GM23338 (cell line): ENCODE measurements at regions not wholly inside any gene's neighbourhood (a gene's known extent, or its start where the extent isn't known, plus 50 kb on each side); places are given as distances from the start of the nearest gene placed in this dataset.

Experiments used
- ATAC-seq: fragments of 200-7000 bp; cut with Tn5 transposase; 3 replicates; pipeline ENCODE4 v1.9.1; 2020
- DNase-seq: peaks from one replicate; pipeline ENCODE4 v3.0.0-alpha.2; 2015; ENCODE audit warnings: low spot score
- H2AFZ ChIP-seq: fragments of 200-600 bp; sonication (generic); 2 replicates; pipeline ENCODE4 v1.8.0; 2016; ENCODE audit warnings: antibody characterized with exemption, mild to moderate bottlenecking, moderate library complexity
- H3F3A ChIP-seq: fragments of 200-600 bp; sonication (generic); replicated peaks from 2 replicates; pipeline ENCODE4 v1.8.0; 2017; ENCODE audit warnings: antibody characterized with exemption, mixed run types, low read depth
- H3K27ac ChIP-seq: fragments of 200-600 bp; sonication (generic); 2 replicates; pipeline ENCODE4 v1.6.1; 2016; ENCODE audit warnings: low read depth
- H3K27me3 ChIP-seq: fragments of 200-600 bp; sonication (generic); 2 replicates; pipeline ENCODE4 v1.8.0; 2016; ENCODE audit warnings: mild to moderate bottlenecking, mixed run types, moderate library complexity; ENCODE audit not compliant: insufficient read depth
- H3K36me3 ChIP-seq: fragments of 200-600 bp; sonication (generic); 2 replicates; pipeline ENCODE4 v1.8.0; 2016; ENCODE audit warnings: mild to moderate bottlenecking; ENCODE audit not compliant: insufficient read depth
- H3K4me1 ChIP-seq: fragments of 200-600 bp; sonication (generic); 2 replicates; pipeline ENCODE4 v1.8.0; 2016; ENCODE audit warnings: mild to moderate bottlenecking, moderate library complexity; ENCODE audit not compliant: insufficient read depth
- H3K4me2 ChIP-seq: fragments of 200-600 bp; sonication (generic); 2 replicates; pipeline ENCODE4 v1.7.1; 2017; ENCODE audit warnings: mixed run types
- H3K4me3 ChIP-seq: fragments of 200-600 bp; sonication (generic); 2 replicates; pipeline ENCODE4 v1.6.1; 2016; ENCODE audit warnings: mixed run types
- H3K79me2 ChIP-seq: fragments of 200-600 bp; sonication (generic); replicated peaks from 2 replicates; pipeline ENCODE4 v1.8.0; 2017; ENCODE audit warnings: mild to moderate bottlenecking; ENCODE audit not compliant: insufficient read depth
- H3K9me2 ChIP-seq: fragments of 200-600 bp; sonication (generic); 2 replicates; pipeline ENCODE4 v1.8.0; 2017; ENCODE audit not compliant: insufficient read depth
- H4K20me1 ChIP-seq: fragments of 200-600 bp; sonication (generic); replicated peaks from 2 replicates; pipeline ENCODE4 v1.8.0; 2017; ENCODE audit warnings: mild to moderate bottlenecking; ENCODE audit not compliant: insufficient read depth
- H3K27ac Mint-ChIP-seq: 2 replicates; pipeline ENCODE4 v1.8.0; 2020; ENCODE audit warnings: inconsistent platforms, mild to moderate bottlenecking, moderate library complexity, mixed read lengths
- H3K27me3 Mint-ChIP-seq: 3 replicates; pipeline ENCODE4 v1.8.0; 2022; ENCODE audit warnings: low read depth, mild to moderate bottlenecking, moderate library complexity, mixed read lengths, inconsistent platforms; ENCODE audit not compliant: insufficient read depth, poor library complexity
- H3K36me3 Mint-ChIP-seq: 3 replicates; pipeline ENCODE4 v1.8.0; 2021; ENCODE audit warnings: low read depth, mild to moderate bottlenecking, inconsistent platforms, moderate library complexity, mixed read lengths
- H3K4me1 Mint-ChIP-seq: 3 replicates; pipeline ENCODE4 v1.8.0; 2020; ENCODE audit warnings: mild to moderate bottlenecking, inconsistent platforms, mixed read lengths
- H3K4me3 Mint-ChIP-seq: 3 replicates; pipeline ENCODE4 v1.8.0; 2021; ENCODE audit warnings: moderate library complexity, mild to moderate bottlenecking, inconsistent platforms, mixed read lengths
- H3K9me3 Mint-ChIP-seq: 3 replicates; pipeline ENCODE4 v1.8.0; 2020; ENCODE audit warnings: moderate library complexity, mild to moderate bottlenecking, inconsistent platforms, mixed read lengths
- CREB1 ChIP-seq: fragments of 250-450 bp; sonication (Bioruptor Pico); IDR thresholded peaks from 2 replicates; pipeline ENCODE4 v1.5.0; 2020; ENCODE audit warnings: low read depth, mild to moderate bottlenecking, moderate library complexity
- CTCF ChIP-seq, 2 experiments: fragments of 200-600 bp in 1 of 2; sonication (generic) in 1 of 2; conservative IDR thresholded peaks; 2 replicates each; pipeline versions ENCODE4 v1.5.1 to v1.6.1; 2016 to 2017; ENCODE audit warnings: antibody characterized with exemption in 2 of 2, low read depth in 2 of 2, mild to moderate bottlenecking in 2 of 2, moderate library complexity in 1 of 2
- ETS1 ChIP-seq: IDR thresholded peaks from 2 replicates; pipeline ENCODE4 v1.6.1; 2016; ENCODE audit warnings: antibody characterized with exemption
- EZH2 ChIP-seq: fragments of 200-600 bp; sonication (generic); IDR thresholded peaks from one replicate; pipeline ENCODE4 v1.8.0; 2017; ENCODE audit warnings: antibody characterized with exemption, mild to moderate bottlenecking, low read depth; ENCODE audit not compliant: unreplicated experiment
- EZH2phosphoT487 ChIP-seq: fragments of 200-600 bp; sonication (generic); IDR thresholded peaks from one replicate; pipeline ENCODE4 v1.8.1; 2018; ENCODE audit warnings: antibody characterized with exemption; ENCODE audit not compliant: unreplicated experiment
- JUNB ChIP-seq: IDR thresholded peaks from one replicate; pipeline ENCODE4 v1.6.1; 2016; ENCODE audit warnings: antibody characterized with exemption; ENCODE audit not compliant: unreplicated experiment
- NANOG ChIP-seq: IDR thresholded peaks from 2 replicates; pipeline ENCODE4 v1.6.1; 2016; ENCODE audit warnings: antibody characterized with exemption, borderline replicate concordance
- POLR2AphosphoS5 ChIP-seq: IDR thresholded peaks from 2 replicates; pipeline ENCODE4 v1.6.1; 2016; ENCODE audit warnings: antibody characterized with exemption, low read depth
- REST ChIP-seq: IDR thresholded peaks from one replicate; pipeline ENCODE4 v1.6.1; 2018; ENCODE audit warnings: antibody characterized with exemption; ENCODE audit not compliant: unreplicated experiment
- STAT1 ChIP-seq: IDR thresholded peaks from one replicate; pipeline ENCODE4 v1.6.1; 2016; ENCODE audit warnings: antibody characterized with exemption; ENCODE audit not compliant: unreplicated experiment
- ZNF114 ChIP-seq: fragments of 250-450 bp; sonication (Bioruptor Pico); IDR thresholded peaks from 2 replicates; pipeline ENCODE4 v1.5.0; 2020; ENCODE audit warnings: mild to moderate bottlenecking, moderate library complexity
- ZNF331 ChIP-seq: fragments of 250-450 bp; sonication (Bioruptor Pico); IDR thresholded peaks from 2 replicates; pipeline ENCODE4 v1.5.0; 2020; ENCODE audit warnings: low read depth, mild to moderate bottlenecking, moderate library complexity
- ZNF462 ChIP-seq: fragments of 250-450 bp; sonication (Bioruptor Pico); IDR thresholded peaks from 2 replicates; pipeline ENCODE4 v1.5.0; 2020; ENCODE audit warnings: mild to moderate bottlenecking, moderate library complexity

GRCh38 chr6:98200084-98200483, 634.3 kb upstream of the POU3F2 start:
- H3K4me1 ChIP-seq = no peaks in the 10 kb centered on the region
- ATAC-seq = no peak

More at GRCh38 chr6:98200084-98200483, 634.3 kb upstream of the POU3F2 start:
- no peak for TF ChIP-seq EZH2phosphoT487
- TF ChIP-seq NANOG = no peak
- TF ChIP-seq ZNF114 (CRISPR knock-in tag) = no peak
- TF ChIP-seq CREB1 = no peak
- no peak for TF ChIP-seq ZNF331 (CRISPR knock-in tag)
- no peak for TF ChIP-seq JUNB
- no peak for TF ChIP-seq ZNF462 (CRISPR knock-in tag)
- no peak for TF ChIP-seq EZH2
- TF ChIP-seq POLR2AphosphoS5 = no peak
- TF ChIP-seq CTCF (conservative IDR thresholded peaks at IDR 0.05; ENCODE audit: low read depth in 2 of 2) = no peak
- no peak for TF ChIP-seq ETS1
- no peak for TF ChIP-seq STAT1
- no peak for TF ChIP-seq REST
- Histone ChIP-seq H3K36me3 (no peaks in the 10 kb centered on the region), H2AFZ (no peak overlapping the region), H3K4me3 (no peak overlapping the region), H3K9me2 (no peaks in the 10 kb centered on the region), H4K20me1 (no peaks in the 10 kb centered on the region), H3K79me2 (no peaks in the 10 kb centered on the region), H3K4me2 (no peak overlapping the region), H3K27ac (no peak overlapping the region), H3F3A (no peaks in the 10 kb centered on the region), H3K27me3 (no peaks in the 10 kb centered on the region)
- H3K4me1 Mint-ChIP-seq = no peaks in the 10 kb centered on the region
- H3K9me3 Mint-ChIP-seq = no peaks in the 10 kb centered on the region
- no peak for DNase-seq
- no peaks in the 10 kb centered on the region for H3K27me3 Mint-ChIP-seq
- H3K4me3 Mint-ChIP-seq = no peak overlapping the region
- no peaks in the 10 kb centered on the region for H3K36me3 Mint-ChIP-seq
- no peak overlapping the region for H3K27ac Mint-ChIP-seq
